Adrenal gland (tissue), 9 donors: ENCODE measurements at regions not wholly inside any gene's neighbourhood (a gene's known extent, or its start where the extent isn't known, plus 50 kb on each side); places are given as distances from the start of the nearest gene placed in this dataset.

Source experiments
- DNase-seq, 7 donors: peaks; one replicate each; pipeline ENCODE4 v3.0.0-alpha.2; 2019 to 2020
- H3K27ac ChIP-seq, 5 donors: fragments of 200-600 bp; sonication (generic) in 4 of 5; 1 replicate in 3 of 5; 2 replicates in 2 of 5; pipeline versions ENCODE4 v1.5.1 to v1.8.0; 2016 to 2020; ENCODE audit warnings: mild to moderate bottlenecking in 1 of 5
- H3K27me3 ChIP-seq: fragments of 200-600 bp; 2 replicates; pipeline ENCODE4 v1.8.0; 2021
- H3K36me3 ChIP-seq, 2 donors: fragments of 200-600 bp; replicated peaks in 1 of 2; 1 replicate in 1 of 2; 2 replicates in 1 of 2; pipeline versions ENCODE4 v1.5.1 to v1.8.0; 2018 to 2022
- H3K4me1 ChIP-seq, 2 donors: fragments of 200-600 bp; replicated peaks in 1 of 2; 1 replicate in 1 of 2; 2 replicates in 1 of 2; pipeline versions ENCODE4 v1.5.1 to v1.8.0; 2018 to 2021
- H3K4me3 ChIP-seq, 4 donors: fragments of 200-600 bp; sonication (generic) in 3 of 4; one replicate each; pipeline ENCODE4 v1.5.1; 2016 to 2018
- H3K9me3 ChIP-seq, 3 donors: fragments of 200-600 bp; sonication (generic) in 1 of 3; replicated peaks in 1 of 3; 1 replicate in 2 of 3; 2 replicates in 1 of 3; pipeline versions ENCODE4 v1.5.1 to v1.8.0; 2016 to 2021
- POLR2A ChIP-seq, 2 donors: fragments of 450-650 bp; IDR thresholded peaks; one replicate each; pipeline ENCODE4 v1.6.1; 2017; ENCODE audit warnings: antibody characterized with exemption in 2 of 2, mild to moderate bottlenecking in 2 of 2, moderate library complexity in 1 of 2
- WGBS, 4 donors: extraction: QIAGEN DNeasy Blood & Tissue Kit in 2 of 4; methylation state at CpG; one replicate each; pipeline versions ENCODE4 v1.1.5 to v1.1.7; 2013 to 2017; 5-methylcytosine and 5-hydroxymethylcytosine counted together
- intact Hi-C, 2 donors: fragments of 100-400 bp; cut with DNase I; formaldehyde crosslinking; loops; one replicate each; pipeline versions ENCODE4 v1.14.1 to v1.15.0; 2022 to 2023
- TF ChIP-seq, protein P1 (sequence below), 6 experiments: fragments of 450-650 bp in 4 of 6; fragments of 200-600 bp in 2 of 6; sonication (generic) in 1 of 6; IDR thresholded peaks; 1 replicate in 5 of 6; 2 replicates in 1 of 6; pipeline versions ENCODE4 v1.5.1 to v1.8.0; 2016 to 2021; ENCODE audit warnings: antibody characterized with exemption in 6 of 6, mild to moderate bottlenecking in 2 of 6, moderate library complexity in 1 of 6
- donor health status: healthy with polysubstance abuse.
- donor health status: Bipolar disorder and iron deficiency.
- donor health status: DM: yes; HTN: yes; CAD: no.
- donor health status: DM: no; HTN: no; CAD: no.
- donor health status: DM: no; HTN: no; CAD: no.

DNA sequence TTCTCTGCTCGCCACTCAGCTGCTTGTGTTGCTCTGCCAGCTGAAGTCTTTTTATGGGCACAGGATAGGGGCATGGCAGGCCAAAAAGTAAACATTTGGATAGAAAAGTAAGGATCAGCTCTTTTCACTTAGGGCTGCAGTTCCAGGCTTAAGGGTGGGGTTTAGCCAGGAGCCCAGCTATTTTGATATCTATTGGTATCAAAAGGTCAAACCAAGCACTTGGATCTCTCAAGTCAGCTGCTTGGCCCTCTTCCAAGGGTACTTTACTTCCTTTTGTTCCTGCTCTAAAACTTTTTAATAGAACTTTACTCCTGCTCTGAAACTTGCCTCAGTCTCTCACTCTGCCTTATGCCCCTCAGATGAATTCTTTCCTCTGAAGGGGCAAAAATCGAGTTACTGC is 55.7 kb upstream of the ABCC4 start:
- Histone ChIP-seq H3K4me3 (no peak overlapping the region), H3K36me3 (no peaks in the 10 kb centered on the region), H3K27ac (no peak overlapping the region), H3K27me3 (no peaks in the 10 kb centered on the region), H3K4me1 (no peaks in the 10 kb centered on the region), H3K9me3 (no peaks in the 10 kb centered on the region)
- intact Hi-C loops, result no loop called here
- TF ChIP-seq POLR2A (IDR thresholded peaks at IDR 0.05), result no peak
- TF ChIP-seq, protein P1, sequence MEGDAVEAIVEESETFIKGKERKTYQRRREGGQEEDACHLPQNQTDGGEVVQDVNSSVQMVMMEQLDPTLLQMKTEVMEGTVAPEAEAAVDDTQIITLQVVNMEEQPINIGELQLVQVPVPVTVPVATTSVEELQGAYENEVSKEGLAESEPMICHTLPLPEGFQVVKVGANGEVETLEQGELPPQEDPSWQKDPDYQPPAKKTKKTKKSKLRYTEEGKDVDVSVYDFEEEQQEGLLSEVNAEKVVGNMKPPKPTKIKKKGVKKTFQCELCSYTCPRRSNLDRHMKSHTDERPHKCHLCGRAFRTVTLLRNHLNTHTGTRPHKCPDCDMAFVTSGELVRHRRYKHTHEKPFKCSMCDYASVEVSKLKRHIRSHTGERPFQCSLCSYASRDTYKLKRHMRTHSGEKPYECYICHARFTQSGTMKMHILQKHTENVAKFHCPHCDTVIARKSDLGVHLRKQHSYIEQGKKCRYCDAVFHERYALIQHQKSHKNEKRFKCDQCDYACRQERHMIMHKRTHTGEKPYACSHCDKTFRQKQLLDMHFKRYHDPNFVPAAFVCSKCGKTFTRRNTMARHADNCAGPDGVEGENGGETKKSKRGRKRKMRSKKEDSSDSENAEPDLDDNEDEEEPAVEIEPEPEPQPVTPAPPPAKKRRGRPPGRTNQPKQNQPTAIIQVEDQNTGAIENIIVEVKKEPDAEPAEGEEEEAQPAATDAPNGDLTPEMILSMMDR (IDR thresholded peaks at IDR 0.05), result no peak
- DNase-seq, result no peak
- 72 to 91% (median 91%) methylated on average over 2 of the region's 2 CpGs for WGBS, 4 donors

DNA sequence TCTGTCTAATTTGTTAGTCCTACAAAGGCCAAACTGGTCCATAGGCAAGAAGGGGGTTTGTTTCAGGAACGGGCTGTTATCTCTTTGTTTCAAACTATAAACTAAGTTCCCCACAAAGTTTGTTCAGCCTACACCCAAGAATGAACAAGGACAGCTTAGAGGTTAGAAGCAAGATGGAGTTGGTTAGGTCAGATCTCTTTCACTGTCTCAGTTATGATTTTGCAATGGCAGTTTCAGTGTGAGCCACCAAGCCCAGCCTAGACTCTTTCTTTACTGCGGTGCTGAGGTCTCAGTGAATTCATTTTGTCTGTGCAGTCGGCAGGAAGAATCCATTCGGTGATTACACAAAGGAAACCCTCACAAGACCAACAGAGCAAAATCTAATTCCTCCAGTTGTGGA is 56.6 kb upstream of the ABCC4 start:
- no peak overlapping the region for H3K4me3 ChIP-seq
- H3K27ac ChIP-seq, result no peak overlapping the region
- no peaks in the 10 kb centered on the region for H3K36me3 ChIP-seq
- intact Hi-C loops, result no loop called here
- TF ChIP-seq, protein P1 (IDR thresholded peaks at IDR 0.05), result no peak
- TF ChIP-seq POLR2A (IDR thresholded peaks at IDR 0.05), result no peak
- no peak for DNase-seq
- no peaks in the 10 kb centered on the region for H3K27me3 ChIP-seq
- H3K4me1 ChIP-seq, result no peaks in the 10 kb centered on the region
- 72 to 86% (median 79%) methylated on average over 4 of the region's 4 CpGs for WGBS, 4 donors
- H3K9me3 ChIP-seq, result no peaks in the 10 kb centered on the region

DNA sequence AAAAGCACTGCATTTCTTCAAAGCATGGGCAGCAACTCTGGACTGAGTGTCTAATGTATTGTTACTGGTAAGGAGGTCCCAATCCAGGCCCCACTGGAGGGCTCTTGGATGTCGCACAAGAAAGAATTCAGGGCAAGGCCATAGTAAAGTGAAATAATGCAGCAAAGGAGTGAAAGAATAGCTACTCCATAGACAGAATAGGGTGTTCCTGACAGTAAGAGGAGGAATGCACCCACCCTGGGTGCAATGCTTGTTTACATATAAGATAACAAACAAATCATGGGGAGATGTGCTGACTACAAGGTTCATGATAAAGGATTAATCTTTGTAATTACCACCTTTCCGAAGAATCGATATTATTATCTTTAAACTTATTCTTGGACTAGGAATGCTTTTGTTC is 58.8 kb upstream of the ABCC4 start:
- WGBS, 4 donors, result 77 to 81% (median 78%) methylated on average over 3 of the region's 3 CpGs
- Histone ChIP-seq H3K27me3 (no peaks in the 10 kb centered on the region), H3K9me3 (no peaks in the 10 kb centered on the region), H3K4me1 (no peaks in the 10 kb centered on the region), H3K4me3 (no peak overlapping the region), H3K36me3 (no peaks in the 10 kb centered on the region), H3K27ac (no peak overlapping the region)
- DNase-seq, result no peak
- intact Hi-C loops, result no loop called here
- TF ChIP-seq, protein P1 (IDR thresholded peaks at IDR 0.05), result no peak
- no peak for TF ChIP-seq POLR2A (IDR thresholded peaks at IDR 0.05)

DNA sequence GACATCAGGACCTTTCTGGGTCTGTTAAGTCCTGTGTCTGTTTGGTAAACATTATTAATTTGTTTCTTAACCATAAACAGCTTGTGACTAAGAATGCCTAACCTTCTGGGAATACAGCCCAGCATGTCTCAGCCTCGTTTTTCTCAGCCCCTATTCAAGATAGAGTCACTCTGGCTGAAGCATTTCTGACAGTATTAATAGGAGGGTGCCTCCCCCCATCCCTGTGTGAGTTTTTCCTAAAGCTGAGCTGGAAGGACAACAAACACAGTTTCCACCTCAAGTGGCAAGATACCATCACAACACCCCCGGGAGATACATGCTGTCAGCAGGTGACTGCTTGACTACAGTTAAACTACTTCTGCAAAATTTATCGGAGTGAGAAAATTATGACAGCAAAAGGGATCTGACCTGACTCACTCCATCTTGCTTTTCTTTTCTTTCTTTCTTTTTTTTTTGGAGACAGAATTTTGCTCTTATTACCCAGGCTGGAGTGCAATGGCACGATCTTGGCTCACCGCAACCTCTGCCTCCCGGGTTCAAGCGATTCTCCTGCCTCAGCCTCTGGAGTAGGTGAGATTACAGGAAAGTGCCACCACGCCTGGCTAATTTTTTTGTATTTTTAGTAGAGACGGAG is 59.3 kb upstream of the ABCC4 start:
- WGBS, 4 donors, result 78 to 84% (median 80%) methylated on average over 9 of the region's 9 CpGs
- no peaks in the 10 kb centered on the region for H3K9me3 ChIP-seq
- H3K36me3 ChIP-seq, result no peaks in the 10 kb centered on the region
- DNase-seq, result peak in 2 of 7 donors; percentile 15 to 32
- intact Hi-C loops, result no loop called here
- no peak overlapping the region for H3K27ac ChIP-seq
- H3K27me3 ChIP-seq, result no peaks in the 10 kb centered on the region
- no peak overlapping the region for H3K4me3 ChIP-seq
- no peaks in the 10 kb centered on the region for H3K4me1 ChIP-seq
- TF ChIP-seq, protein P1 (IDR thresholded peaks at IDR 0.05), result no peak
- TF ChIP-seq POLR2A (IDR thresholded peaks at IDR 0.05), result no peak
